GM23248 (cell line): ENCODE measurements at regions not wholly inside any gene's neighbourhood (a gene's known extent, or its start where the extent isn't known, plus 50 kb on each side); places are given as distances from the start of the nearest gene placed in this dataset.

ENCODE experiments used
- EZH2 ChIP-seq: fragments of 200-600 bp; sonication (generic); IDR thresholded peaks from 2 replicates; pipeline ENCODE4 v1.6.1; 2018; ENCODE audit warnings: antibody characterized with exemption, mild to moderate bottlenecking; ENCODE audit not compliant: insufficient read depth, poor library complexity, severe bottlenecking
- EZH2phosphoT487 ChIP-seq: fragments of 200-600 bp; sonication (generic); IDR thresholded peaks from 2 replicates; pipeline ENCODE4 v1.6.1; 2018; ENCODE audit warnings: antibody characterized with exemption, moderate library complexity, mild to moderate bottlenecking, low read depth; ENCODE audit not compliant: insufficient read depth

- TF ChIP-seq EZH2phosphoT487 = no peak
- TF ChIP-seq EZH2 = no peak
Measured at GRCh38 chr9:80233906-80234305, 662.1 kb downstream of the TLE4 start.
